NCI-H2081 (cell line): ENCODE measurements at regions not wholly inside any gene's neighbourhood (a gene's known extent, or its start where the extent isn't known, plus 50 kb on each side); places are given as distances from the start of the nearest gene placed in this dataset.

Experiments
- DNase-seq, 2 experiments: peaks; one replicate each; lab custom pipeline; 2025; lab: John Stamatoyannopoulos, UW

DNA sequence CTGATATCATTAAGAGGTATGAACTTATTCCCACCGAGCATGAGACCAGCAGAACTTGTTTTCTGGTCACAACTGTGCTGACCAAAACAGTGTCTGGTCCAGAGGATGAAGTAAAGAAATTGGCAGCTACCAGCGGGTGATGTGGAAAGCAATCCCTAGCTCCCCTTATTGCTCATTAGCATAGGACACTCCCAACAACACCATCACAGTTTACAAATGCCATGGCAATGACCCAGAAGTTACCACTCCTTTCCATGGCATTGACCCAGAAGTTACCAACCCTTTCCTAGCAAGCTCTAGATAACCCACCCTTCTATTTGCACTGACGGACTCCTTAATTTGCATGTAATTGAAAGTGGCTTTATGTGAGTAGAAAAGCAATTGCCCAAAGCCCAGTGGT lies 1856.1 kb downstream of the OLFM4 start:
- DNase-seq, result no peak

DNA sequence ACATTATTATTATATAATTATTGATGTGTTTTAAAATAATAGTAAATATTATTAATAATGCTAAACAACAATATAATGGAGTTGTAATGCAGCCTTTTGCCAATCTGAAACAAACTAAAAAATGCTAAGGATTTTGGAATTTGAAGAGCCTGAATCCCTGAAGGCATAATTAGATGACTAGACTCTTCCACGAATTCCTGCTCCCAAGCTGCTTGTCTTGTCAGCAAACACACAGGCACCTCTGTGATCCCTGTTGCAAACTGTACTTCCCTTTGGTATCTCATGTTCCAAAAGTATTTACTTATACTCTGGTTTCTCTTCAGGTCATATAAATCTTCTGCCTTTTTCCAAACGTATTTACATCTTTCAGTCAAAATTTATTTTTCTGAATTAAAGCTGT lies 1862.4 kb downstream of the OLFM4 start:
- no peak for DNase-seq

DNA sequence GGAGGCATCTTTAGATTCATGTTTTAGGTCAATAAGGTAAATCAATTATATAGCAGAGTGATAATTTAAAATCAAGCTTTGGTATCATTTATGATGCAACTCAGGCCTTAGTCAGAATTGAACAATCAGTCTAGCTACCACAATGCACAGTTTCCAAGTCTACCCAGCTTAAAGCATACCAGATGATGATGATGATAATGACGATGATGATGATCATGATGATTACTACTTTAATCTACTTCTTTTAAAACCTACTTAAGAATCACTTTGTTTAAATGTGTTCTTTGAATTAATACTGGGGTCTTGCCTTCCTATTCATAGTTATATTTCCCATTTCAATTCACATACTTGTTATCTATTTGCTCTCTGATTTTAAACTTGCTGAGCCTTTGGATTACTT lies 1872.7 kb downstream of the OLFM4 start:
- no peak for DNase-seq

DNA sequence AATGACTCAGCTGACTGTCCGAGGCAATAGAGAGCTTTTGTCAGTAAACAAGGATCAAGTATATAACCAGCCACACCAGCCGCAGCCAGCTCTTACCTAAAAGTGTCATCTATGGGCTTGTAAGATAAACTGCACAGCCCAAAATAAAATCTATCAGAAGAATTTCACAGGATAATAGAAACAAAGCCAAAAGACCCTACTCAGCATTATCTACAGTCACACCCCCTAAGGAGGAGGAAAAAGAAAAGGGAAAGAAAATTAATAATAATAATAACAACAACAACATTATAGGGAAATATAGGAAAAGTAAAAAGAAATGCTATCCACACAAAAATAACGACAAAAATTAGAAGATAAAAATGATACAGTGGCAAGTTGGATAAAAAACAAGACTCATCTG lies 1883.8 kb downstream of the OLFM4 start:
- DNase-seq, result no peak

DNA sequence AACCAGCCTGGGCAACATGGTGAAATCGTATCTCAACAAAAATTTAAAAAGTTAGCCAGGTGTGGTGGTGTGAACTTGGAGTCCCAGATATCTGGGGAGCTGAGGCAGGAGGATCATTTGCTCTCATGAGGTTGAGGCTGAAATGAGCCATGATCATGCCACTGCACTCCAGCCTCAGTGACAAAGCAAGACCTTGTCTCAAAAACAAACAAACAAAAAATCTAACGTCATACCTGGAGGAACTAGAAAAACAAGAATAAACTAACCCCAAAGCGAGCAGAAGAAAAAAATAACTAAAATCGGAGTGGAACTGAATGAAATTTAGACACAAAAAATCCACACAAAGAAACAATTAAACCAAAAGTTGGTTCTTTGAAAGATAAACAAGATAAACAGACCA lies 1885.1 kb downstream of the OLFM4 start:
- DNase-seq, result no peak

DNA sequence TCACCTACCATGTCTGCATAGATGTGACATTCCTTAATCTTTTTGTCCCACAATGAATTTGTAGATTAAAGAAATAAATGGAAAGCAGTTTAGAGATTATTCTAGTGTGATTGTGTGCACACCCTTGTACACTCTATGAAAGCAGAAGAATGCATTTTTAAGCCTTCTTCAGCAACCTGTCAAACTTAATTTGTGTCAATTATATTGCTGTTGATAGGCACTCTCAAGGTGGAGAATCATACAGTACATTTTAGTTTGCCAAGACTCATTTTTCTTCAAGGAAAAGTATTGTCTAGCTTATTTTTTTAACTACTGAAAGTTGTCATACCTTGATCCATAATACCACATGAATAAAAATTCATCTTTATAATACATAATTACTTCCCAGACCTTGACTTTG lies 1898.9 kb downstream of the OLFM4 start:
- DNase-seq, result no peak

DNA sequence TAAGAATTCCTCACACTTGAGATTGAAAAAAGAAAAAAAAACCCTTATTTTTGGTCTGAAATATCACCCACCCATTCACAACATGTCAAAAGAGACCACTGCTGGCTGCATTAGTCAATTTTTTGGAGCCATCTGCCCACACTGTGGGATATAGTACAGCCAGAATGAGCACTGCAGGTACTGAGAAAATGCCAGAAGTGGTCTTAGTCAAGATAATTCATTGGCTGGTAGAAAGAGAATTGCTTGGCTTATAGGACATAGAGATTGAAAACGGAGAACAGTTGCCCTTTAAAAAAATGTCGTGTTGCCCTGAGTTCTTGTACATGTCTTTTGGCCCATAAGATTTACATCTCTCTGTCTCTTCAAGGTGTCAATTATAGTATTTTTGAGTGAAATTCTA lies 1899.5 kb downstream of the OLFM4 start:
- DNase-seq, result no peak

DNA sequence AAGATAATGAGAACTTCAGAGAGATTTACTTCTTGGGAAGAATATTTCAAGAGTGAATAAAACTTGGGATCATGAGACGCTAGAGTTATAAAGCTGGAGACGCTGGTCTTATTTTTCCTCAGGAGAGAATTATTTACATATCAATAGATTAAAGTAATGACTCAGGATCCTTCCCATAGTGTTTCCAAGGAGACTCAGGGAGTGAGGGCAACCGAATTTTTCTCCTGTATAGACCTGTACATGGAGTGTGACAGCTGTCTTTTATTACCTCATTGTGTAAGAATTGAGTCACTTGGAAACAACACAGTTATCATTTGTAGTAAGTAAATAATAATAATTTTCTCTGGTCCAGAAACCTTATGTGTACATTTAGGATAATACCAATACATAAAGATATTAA lies 1905.5 kb downstream of the OLFM4 start:
- no peak for DNase-seq

DNA sequence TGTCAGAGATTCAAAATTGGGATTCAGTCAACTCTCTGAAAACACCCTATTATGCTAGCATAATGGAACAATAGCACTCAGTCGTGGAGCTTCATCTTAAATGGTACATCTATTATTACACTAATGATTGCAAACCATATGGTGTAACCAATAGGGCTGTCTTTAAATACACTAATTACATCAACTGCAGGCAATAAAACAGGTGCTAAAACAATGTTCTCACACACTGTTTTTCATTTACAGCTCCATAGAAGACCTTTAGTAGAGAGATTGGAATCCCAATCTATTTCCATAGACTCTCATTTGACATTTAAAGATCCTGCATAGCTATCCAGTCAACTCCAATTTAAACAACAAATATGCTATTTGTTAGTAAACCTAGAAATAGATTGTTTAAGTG lies 1917.4 kb downstream of the OLFM4 start:
- DNase-seq, result peak; percentile 41 to 68

DNA sequence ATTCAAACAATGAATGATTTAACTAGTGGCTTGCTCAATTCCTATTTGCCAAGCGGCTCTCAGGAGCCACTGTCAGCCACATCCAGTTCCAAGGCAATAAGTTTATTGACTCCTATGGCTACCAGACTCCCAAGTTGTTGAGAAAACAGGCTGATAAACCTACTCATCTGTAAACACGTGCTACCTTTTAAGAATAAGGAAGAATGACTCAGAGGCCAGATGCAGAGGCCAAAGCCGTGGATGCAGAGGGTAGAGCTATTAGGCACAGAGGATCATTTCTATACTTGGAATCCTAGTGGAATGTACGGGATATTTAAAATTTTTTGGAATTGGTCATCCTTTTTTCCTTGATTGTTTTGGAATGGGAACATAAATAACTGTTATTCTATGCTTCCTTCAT lies 1921.1 kb downstream of the OLFM4 start:
- DNase-seq, result no peak

DNA sequence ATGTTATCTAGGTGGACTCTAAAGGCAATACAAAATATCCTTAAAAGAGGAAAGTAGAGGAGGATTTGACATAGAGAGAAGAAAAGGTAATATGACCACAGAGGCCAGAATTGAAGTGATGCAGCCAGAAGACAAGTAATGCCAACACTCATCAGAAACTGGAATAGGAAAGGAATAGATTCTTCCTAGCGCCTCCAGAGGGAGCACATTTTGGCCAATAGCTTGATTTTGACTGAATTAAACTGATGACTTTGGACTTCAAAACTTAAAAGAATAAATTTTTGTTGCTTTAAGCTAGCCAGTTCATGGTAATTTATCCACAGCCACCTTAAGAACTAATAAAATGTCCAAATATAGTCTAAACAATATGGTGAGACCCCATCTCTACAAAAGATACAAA lies 1921.9 kb downstream of the OLFM4 start:
- DNase-seq, result no peak

DNA sequence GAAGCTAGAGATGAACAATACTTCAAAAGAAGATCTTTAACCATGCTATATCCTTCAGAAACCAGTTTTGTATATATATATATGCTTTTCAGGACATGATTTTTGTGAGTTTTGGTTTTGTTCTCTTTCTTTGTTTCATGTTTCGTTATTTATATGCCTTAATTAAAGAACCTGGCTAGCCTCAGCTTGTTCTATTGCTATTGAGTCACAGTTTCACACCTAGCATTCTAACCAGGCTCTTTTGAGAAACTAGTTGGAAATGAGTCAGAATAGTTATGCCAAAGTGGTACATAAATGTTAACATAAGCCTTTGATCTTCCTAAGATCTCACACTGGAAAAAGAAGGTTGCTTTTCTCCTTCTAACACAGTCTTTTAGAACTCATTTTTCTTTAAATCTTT lies 1925.2 kb downstream of the OLFM4 start:
- DNase-seq, result no peak

DNA sequence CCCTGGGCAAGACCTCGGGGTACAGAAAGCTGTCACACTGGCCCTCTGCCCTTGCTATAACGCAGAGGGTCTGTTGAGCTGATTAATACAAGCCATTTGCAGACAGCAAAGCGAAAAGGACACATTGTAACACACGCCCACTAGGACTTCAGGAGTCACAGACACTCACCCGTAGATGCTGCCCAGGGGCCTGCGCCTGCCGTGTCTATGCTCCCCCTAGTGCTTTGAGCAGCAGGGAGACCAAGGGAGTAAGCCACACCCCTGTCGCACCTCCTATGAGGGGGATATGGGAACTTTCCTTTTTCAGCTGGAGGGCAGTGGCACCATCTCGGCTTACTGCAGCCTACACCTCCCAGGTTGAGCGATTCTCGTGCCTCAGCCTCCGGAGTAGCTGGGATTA lies 1930.2 kb downstream of the OLFM4 start:
- no peak for DNase-seq

DNA sequence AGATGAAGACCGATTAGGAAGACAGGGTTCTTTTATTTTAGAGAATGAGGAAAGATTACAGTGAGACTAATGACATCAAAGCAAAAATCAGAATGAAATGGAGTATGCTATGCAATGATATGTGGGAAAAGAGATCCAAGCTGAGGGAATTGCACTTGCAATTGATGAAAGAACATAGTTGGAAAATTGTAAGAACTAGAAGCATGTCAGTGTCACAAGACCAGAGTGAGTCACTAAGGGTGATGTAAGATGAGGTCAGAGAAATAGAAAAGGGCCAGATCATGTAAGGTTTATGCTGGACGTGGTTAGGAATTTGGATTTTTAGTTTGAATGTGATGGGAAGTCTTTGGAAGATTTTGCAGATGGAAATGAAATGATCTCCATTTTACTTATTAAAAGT lies 1937.3 kb downstream of the OLFM4 start:
- no peak for DNase-seq

DNA sequence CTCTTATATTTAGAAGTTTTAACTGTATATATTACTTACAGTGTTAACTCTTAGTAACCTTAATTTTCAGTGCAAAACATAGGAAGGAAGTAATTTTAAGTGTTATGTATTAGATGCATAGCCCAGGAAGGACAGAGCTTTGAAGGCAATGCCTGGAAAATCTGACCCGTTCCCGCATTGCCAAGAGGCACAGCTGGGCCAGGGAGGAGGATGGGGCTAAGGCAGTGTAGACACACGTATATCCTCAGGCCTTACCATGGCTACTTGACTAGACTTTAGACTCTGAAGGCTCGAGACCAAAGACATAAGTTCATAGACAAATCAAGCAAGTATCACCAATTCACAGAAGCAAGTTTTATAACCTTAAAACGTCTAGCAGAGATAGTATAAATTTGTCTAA lies 1944.2 kb downstream of the OLFM4 start:
- DNase-seq, result no peak

DNA sequence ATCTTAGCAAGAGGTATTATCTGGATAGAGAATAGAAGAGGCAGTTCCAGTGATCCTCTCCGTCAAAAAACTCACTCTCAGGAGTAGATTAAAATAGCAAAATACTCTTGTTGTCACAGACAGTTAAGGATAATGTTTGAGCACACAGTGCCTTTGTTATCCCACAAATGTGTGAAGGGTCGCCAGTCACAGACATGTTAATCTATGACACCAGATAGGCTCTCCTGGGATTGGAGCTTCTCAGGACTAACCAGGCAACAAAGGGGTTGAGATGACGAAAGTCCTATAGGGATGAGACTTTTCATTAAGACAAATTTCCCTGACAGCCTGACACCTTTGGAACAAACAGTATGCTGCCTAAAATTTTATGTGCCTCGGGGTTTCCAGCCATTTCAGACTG lies 1947.1 kb downstream of the OLFM4 start:
- DNase-seq, result no peak

DNA sequence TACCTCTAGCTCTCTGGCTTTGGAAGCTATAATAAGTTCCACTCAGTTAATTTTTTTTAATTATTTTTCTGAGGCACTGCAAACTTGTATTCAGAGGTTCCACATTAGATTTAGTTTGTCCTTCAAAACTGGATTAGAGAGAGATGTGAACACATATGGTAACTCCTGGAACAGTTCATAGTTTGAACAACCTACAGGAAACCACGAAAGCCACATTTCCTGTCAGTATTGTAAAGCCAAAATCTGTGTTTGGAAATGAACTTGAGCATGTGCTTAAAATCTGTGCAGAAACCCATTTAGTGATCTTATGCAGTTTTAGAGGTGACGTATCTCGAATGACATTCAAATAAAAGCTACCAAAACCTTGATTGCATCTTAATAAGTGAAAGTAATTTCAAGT lies 1952.0 kb downstream of the OLFM4 start:
- no peak for DNase-seq

DNA sequence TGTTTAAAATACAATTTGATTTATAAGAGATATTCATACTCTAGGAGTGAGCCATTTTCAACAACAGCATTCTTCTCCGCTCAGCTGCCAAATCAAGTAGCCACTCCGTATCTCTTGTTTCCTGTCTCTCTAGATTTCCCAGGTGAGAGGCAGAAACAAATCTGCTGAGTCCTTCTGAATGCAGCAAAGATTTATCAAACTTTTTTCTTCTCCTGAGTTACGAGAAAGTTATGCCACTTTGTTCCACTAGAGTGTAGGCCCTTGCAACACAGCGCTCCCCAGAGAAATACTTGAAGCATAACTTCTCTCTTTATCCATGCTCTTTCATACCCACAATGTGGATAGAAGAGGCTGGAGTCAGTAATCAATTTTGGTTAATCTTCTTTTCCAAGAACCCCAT lies 1960.8 kb downstream of the OLFM4 start:
- no peak for DNase-seq

DNA sequence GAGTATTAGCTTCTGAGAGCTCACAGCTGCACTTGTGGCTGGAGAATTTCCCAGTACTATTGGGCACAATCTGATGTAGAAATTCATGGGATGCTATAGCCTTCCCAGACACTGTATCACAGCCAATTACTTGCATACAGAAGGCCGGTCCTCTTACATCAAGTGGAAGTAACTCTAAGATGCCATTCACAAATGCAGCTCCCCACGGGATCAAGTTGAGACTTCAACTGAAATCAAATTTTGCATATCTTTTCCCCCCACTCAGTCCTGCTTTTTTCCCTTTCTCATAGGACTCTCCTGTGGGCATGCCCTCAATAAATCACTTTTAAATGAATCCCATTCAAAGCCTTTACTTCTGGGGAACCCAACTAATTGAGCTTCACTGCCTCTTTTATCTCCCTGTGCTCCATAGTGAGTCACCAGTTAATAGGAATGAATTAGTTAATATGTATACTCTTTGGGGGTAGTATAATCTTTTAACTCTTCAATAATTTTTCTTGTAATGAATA lies 1970.8 kb downstream of the OLFM4 start:
- DNase-seq, result no peak

DNA sequence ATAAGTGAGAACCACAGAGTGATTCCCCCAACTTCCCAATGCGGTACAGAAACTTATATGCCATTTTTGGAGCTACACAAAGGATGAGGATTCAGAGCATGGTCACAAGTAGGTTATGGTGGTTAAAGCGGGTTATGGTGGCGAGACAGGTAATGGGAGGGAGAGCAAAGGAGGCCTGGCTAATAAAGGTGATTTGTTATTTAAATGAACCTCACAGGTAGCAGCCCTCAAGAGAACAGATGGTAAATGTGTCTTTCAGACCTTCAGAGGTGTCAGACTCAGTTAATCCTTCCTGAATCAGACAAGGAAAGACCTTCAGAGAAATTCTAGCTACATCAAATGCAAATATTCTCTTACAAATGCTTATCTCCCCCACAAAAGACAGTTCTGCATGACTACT lies 1971.4 kb downstream of the OLFM4 start:
- DNase-seq, result no peak

DNA sequence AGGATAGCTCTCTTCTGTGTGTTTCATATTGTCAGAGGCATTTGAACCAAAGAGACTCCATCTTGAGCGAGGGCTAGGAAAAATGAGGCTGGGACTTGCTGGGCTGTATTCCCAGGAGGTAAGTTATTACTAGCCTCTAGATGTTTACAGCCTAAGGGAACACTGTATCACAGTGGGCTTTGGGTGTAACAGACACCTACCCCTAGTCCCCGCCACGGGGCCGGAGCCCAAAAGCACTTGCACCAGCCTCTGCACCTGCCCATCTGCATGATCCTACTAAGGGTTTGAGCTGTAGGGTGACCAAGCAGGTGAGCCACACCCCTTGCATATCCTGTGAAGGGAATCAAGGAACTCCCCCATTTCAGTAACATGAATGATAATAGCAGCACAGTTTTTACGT lies 1972.2 kb downstream of the OLFM4 start:
- no peak for DNase-seq

DNA sequence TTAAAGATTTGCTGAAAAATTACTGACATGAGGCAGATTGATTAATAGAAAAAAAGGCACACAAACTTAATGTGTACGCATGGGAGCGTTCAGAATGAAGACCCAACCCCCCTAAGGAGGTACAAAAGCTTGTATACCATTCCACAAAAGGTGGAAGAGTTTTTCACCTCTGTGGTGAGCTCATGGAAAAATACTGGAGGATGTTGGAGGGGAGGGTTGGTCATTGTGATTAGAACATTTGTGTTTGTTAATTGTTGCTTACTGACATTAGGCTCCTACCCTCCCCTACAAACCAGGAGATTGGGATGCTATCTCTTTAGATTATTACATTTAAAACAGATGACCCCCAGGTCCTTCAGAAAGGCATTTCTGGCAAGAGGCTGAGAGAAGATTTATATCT lies 1973.3 kb downstream of the OLFM4 start:
- no peak for DNase-seq

DNA sequence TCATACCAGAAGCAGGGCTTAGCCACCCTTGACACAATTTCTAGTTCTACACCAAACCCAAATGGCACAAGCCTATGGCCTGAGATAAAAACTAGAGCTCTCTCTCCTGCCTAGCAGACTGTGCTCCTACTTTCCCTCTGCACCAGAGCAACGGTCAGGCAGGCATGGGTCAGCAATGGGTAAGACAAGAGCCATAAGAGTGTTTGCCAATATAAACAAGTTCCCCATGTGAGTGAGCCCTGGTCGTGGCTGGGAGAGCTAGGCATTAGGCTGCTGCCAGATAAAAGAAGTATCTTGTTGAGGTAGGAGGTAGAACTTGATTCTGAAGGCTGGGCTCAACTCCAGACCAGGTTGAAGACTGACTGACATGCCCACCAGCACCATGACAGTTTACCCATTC lies 1979.1 kb downstream of the OLFM4 start:
- DNase-seq, result no peak

DNA sequence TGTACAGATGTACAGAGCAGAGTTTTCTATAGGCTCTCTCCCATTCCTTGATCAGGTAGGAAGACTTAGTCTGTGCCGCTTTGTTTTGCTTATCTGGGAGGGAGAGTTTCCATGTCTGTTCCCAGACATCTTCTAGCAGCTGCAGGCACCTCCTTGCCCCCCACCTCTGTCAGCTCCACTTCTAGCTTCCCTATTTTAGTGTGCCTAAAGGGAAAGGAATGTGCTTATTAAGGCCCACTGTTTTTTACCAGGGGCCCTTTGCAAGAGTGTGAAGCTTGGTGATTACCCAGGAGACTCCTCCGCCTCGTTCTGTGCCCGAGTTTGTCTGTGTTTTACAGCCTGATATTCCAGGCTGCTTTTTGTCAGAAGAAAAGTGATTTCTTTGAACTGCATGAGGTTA lies 1984.4 kb downstream of the OLFM4 start:
- no peak for DNase-seq

DNA sequence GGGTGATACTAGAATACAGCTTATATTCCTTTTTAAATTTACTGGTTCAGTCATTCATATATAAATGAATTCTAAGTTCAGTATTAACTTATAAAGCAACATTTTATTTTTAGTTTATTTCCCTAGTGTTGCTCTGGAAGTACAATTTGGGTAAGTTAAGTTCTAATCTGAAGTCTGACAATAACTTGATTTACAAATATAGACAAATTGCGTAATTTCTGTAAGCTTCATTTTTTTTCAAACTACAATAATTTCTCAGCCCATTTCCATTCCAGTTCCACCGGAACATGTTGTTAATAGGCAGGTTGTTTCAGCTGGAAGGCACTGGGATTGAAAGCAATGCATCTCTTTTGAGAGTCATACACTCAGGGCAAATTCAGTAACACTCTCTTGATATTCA lies 2000.7 kb downstream of the OLFM4 start:
- DNase-seq, result no peak
